ENCODE measurements at regions not wholly inside any gene's neighbourhood (a gene's known extent, or its start where the extent isn't known, plus 50 kb on each side); places are given as distances from the start of the nearest gene placed in this dataset.
"Not testable (repeated sequence)": the region's sequence is repeated elsewhere in the genome, so short reads cannot be mapped to it uniquely, and the experiment has no call there.

GRCh38 chr6:103801901-103802479 is 1057.7 kb downstream of the HACE1 start:
- TF ChIP-seq TARDBP (IDR thresholded peaks at IDR 0.05); SP1 (IDR thresholded peaks at IDR 0.05); ARNT (IDR thresholded peaks at IDR 0.05); FOXM1 (IDR thresholded peaks at IDR 0.05; ENCODE audit: borderline replicate concordance); SUZ12 (IDR thresholded peaks at IDR 0.05); NFRKB (IDR thresholded peaks at IDR 0.05); FOXK2 (IDR thresholded peaks at IDR 0.05): not testable (repeated sequence)
- TF ChIP-seq, protein P1, sequence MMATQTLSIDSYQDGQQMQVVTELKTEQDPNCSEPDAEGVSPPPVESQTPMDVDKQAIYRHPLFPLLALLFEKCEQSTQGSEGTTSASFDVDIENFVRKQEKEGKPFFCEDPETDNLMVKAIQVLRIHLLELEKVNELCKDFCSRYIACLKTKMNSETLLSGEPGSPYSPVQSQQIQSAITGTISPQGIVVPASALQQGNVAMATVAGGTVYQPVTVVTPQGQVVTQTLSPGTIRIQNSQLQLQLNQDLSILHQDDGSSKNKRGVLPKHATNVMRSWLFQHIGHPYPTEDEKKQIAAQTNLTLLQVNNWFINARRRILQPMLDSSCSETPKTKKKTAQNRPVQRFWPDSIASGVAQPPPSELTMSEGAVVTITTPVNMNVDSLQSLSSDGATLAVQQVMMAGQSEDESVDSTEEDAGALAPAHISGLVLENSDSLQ (IDR thresholded peaks at IDR 0.05) = not testable (repeated sequence)
